DND-41 (cell line): ENCODE measurements at regions not wholly inside any gene's neighbourhood (a gene's known extent, or its start where the extent isn't known, plus 50 kb on each side); places are given as distances from the start of the nearest gene placed in this dataset.

Source experiments
- ATAC-seq: fragments of 200-7000 bp; cut with Tn5 transposase; 3 replicates; pipeline ENCODE4 v1.9.1; 2021; ENCODE audit warnings: low read depth; ENCODE audit not compliant: insufficient read depth
- DNase-seq: peaks from one replicate; pipeline ENCODE4 v3.0.0-alpha.2; 2020
- H2AFZ ChIP-seq: 2 replicates; pipeline ENCODE4 v1.6.0; 2012; ENCODE audit warnings: low read depth, low read length
- H3K27ac ChIP-seq: 2 replicates; pipeline ENCODE4 v1.5.1; 2012; ENCODE audit warnings: low read length, inconsistent platforms
- H3K27me3 ChIP-seq: fragments of 200-600 bp; sonication (generic); 2 replicates; pipeline ENCODE4 v1.6.0; 2012; ENCODE audit warnings: low read length, mild to moderate bottlenecking, inconsistent platforms; ENCODE audit not compliant: insufficient read depth, poor library complexity
- H3K36me3 ChIP-seq: 2 replicates; pipeline ENCODE4 v1.5.1; 2012; ENCODE audit warnings: low read length, inconsistent platforms; ENCODE audit not compliant: insufficient read depth
- H3K4me1 ChIP-seq: 2 replicates; pipeline ENCODE4 v1.5.1; 2012; ENCODE audit warnings: mild to moderate bottlenecking, low read length; ENCODE audit not compliant: insufficient read depth
- H3K4me2 ChIP-seq: 2 replicates; pipeline ENCODE4 v1.6.0; 2012; ENCODE audit warnings: mild to moderate bottlenecking, moderate library complexity, low read length, inconsistent platforms; ENCODE audit not compliant: insufficient read depth
- H3K4me3 ChIP-seq, 2 experiments: fragments of 200-600 bp in 1 of 2; shearing (Covaris generic) in 1 of 2; 2 replicates each; pipeline ENCODE4 v1.5.1; 2012 to 2016; ENCODE audit warnings: inconsistent platforms in 2 of 2, low read length in 2 of 2, mild to moderate bottlenecking in 2 of 2, low read depth in 1 of 2, moderate library complexity in 1 of 2
- H3K79me2 ChIP-seq: 2 replicates; pipeline ENCODE4 v1.6.0; 2012; ENCODE audit warnings: low read length, inconsistent platforms; ENCODE audit not compliant: insufficient read depth
- H3K9ac ChIP-seq: 2 replicates; pipeline ENCODE4 v1.6.0; 2012; ENCODE audit warnings: low read depth, mild to moderate bottlenecking, inconsistent platforms, low read length, moderate library complexity
- H3K9me3 ChIP-seq: 2 replicates; pipeline ENCODE4 v1.5.1; 2012; ENCODE audit warnings: low read length, moderate library complexity, mild to moderate bottlenecking, inconsistent platforms; ENCODE audit not compliant: insufficient read depth, severe bottlenecking
- H4K20me1 ChIP-seq: 2 replicates; pipeline ENCODE4 v1.6.0; 2012; ENCODE audit warnings: low read length; ENCODE audit not compliant: insufficient read depth
- EZH2 ChIP-seq: IDR thresholded peaks from 3 replicates; pipeline ENCODE4 v1.6.1; 2012; ENCODE audit warnings: borderline replicate concordance, low read depth, mild to moderate bottlenecking, moderate library complexity, low read length, inconsistent platforms; ENCODE audit not compliant: severe bottlenecking
- TF ChIP-seq, protein P1 (sequence below): IDR thresholded peaks from 2 replicates; pipeline ENCODE4 v1.5.1; 2012; ENCODE audit warnings: borderline replicate concordance, low read length, moderate library complexity, mild to moderate bottlenecking; ENCODE audit not compliant: poor library complexity, severe bottlenecking; ENCODE audit errors: extremely low read depth

DNA sequence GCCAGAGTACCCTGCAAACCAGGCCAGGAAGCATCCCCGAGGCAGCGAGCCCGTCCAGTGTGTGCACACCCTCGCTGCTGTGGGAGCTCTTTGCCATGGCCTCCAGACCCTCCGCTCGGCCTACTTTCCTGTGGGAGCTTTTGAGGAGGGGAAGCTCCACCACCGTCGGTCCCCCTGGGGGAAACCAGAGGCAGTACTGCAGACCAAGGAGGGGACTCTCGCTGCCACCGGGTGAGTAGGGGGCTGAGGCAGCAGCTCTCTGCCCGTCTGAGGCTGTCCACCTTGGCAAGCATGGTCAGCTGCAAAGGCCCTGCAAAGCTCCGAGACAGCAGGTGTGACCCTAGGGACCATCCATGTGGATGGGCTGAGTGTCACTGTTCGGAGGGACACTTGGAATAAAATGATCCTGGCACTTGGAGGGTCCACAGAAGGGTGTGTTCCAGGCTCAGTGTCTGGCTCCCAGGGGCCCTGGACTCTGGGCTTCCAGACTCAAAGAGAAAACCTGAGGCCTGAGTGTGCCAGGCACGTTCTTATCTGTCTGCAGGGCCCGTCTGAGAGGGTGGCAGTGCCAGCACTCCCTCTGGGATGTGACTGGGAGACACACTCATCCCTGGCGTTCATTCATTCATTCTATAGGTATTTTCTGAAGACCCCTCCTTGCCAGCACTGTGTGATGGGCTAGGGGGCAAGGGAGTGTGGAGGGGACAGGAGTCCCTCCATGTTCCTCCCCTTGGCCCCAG, 282.8 kb upstream of the HS6ST1 start:
- DNase-seq (no peak), ATAC-seq (no peak)
- TF ChIP-seq, protein P1, sequence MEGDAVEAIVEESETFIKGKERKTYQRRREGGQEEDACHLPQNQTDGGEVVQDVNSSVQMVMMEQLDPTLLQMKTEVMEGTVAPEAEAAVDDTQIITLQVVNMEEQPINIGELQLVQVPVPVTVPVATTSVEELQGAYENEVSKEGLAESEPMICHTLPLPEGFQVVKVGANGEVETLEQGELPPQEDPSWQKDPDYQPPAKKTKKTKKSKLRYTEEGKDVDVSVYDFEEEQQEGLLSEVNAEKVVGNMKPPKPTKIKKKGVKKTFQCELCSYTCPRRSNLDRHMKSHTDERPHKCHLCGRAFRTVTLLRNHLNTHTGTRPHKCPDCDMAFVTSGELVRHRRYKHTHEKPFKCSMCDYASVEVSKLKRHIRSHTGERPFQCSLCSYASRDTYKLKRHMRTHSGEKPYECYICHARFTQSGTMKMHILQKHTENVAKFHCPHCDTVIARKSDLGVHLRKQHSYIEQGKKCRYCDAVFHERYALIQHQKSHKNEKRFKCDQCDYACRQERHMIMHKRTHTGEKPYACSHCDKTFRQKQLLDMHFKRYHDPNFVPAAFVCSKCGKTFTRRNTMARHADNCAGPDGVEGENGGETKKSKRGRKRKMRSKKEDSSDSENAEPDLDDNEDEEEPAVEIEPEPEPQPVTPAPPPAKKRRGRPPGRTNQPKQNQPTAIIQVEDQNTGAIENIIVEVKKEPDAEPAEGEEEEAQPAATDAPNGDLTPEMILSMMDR: no peak
- no peak for TF ChIP-seq EZH2
- H3K4me3 ChIP-seq: no peak overlapping the region
- no peak overlapping the region for H3K9ac ChIP-seq
- no peaks in the 10 kb centered on the region for H3K36me3 ChIP-seq
- no peak overlapping the region for H2AFZ ChIP-seq
- no peak overlapping the region for H3K27ac ChIP-seq
- H3K9me3 ChIP-seq: no peaks in the 10 kb centered on the region
- no peaks in the 10 kb centered on the region for H4K20me1 ChIP-seq
- no peaks in the 10 kb centered on the region for H3K27me3 ChIP-seq
- no peaks in the 10 kb centered on the region for H3K79me2 ChIP-seq
- H3K4me1 ChIP-seq: no peaks in the 10 kb centered on the region
- no peak overlapping the region for H3K4me2 ChIP-seq

DNA sequence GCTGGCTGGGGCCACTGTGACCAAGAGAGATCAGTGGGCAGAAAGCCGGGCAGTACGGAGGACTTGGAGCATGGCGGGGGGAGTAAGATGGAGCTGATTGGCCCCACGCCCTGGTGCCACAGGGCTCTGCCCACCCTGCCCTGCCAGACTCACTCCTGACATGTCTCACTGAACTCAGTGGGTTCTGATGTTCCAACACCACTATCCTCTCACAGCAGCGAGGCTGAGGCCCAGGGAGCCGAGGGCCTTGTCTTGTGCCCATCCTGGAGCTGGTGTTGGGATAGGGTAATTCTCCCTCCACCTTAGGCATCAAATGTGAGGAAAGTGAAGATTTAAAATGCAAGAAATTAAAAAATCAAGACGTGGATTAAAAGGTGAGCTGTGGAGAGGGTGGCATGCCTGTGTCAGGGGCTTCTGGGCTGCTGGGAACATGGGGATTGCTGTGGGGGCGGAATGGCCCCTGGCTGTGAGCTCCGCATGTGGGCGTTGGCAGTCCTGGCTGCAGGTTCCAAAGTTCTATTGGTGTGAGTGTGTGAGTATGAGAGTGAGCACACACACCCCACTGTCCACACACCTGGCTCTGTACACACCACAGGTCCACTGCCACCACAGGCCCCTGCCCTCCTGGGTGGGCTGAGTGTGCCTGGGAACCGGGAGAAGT, 283.5 kb upstream of the HS6ST1 start:
- Histone ChIP-seq H3K27ac (no peak overlapping the region), H3K79me2 (no peaks in the 10 kb centered on the region), H2AFZ (no peak overlapping the region), H3K4me2 (no peak overlapping the region), H3K36me3 (no peaks in the 10 kb centered on the region), H3K9me3 (no peaks in the 10 kb centered on the region), H3K9ac (no peak overlapping the region), H3K4me1 (no peaks in the 10 kb centered on the region), H4K20me1 (no peaks in the 10 kb centered on the region), H3K27me3 (no peaks in the 10 kb centered on the region), H3K4me3 (no peak overlapping the region)
- DNase-seq (no peak), ATAC-seq (no peak)
- TF ChIP-seq EZH2: no peak
- TF ChIP-seq, protein P1: no peak

DNA sequence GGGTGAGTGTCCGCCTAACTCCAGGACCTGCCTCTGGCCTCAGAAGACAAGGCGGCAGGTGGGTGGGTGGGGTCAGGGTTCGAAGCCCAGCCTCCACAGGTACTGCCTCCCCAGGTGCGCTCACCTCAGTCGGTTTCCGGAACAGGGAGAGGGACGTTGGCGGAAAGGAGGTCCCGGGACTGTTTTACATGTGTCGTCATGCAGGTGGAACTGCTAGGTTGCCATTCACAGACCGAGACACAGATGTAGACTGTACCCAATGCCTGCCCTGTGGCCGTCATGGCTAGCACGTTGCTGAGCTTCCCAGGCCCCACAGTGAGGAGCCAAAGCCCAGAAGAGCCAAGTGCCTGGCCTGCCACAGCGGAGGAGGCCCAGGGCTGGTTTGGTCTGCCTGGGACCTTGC, 284.0 kb upstream of the HS6ST1 start:
- H3K9ac ChIP-seq: no peak overlapping the region
- H3K27me3 ChIP-seq: no peaks in the 10 kb centered on the region
- ATAC-seq (no peak), DNase-seq (no peak)
- H4K20me1 ChIP-seq: no peaks in the 10 kb centered on the region
- no peaks in the 10 kb centered on the region for H3K9me3 ChIP-seq
- H3K79me2 ChIP-seq: no peaks in the 10 kb centered on the region
- H3K27ac ChIP-seq: no peak overlapping the region
- no peaks in the 10 kb centered on the region for H3K4me1 ChIP-seq
- H2AFZ ChIP-seq: no peak overlapping the region
- TF ChIP-seq EZH2: no peak
- TF ChIP-seq, protein P1: no peak
- H3K4me3 ChIP-seq: no peak overlapping the region
- no peak overlapping the region for H3K4me2 ChIP-seq
- H3K36me3 ChIP-seq: no peaks in the 10 kb centered on the region
